AG08396 (cell line): ENCODE measurements at regions not wholly inside any gene's neighbourhood (a gene's known extent, or its start where the extent isn't known, plus 50 kb on each side); places are given as distances from the start of the nearest gene placed in this dataset.
"Not testable (repeated sequence)": the region's sequence is repeated elsewhere in the genome, so short reads cannot be mapped to it uniquely, and the experiment has no call there.

Experiments
- DNase-seq: peaks from one replicate; pipeline ENCODE4 v3.0.0; 2012; ENCODE audit warnings: low spot score, mixed read lengths

GRCh38 chr4:75422998-75423397 lies 91.2 kb downstream of the RCHY1 start:
- DNase-seq = no peak

- no peak for DNase-seq
Observed at GRCh38 chr4:75412746-75413145, 101.5 kb downstream of the RCHY1 start.

GRCh38 chr4:75398501-75398900 lies 115.7 kb downstream of the RCHY1 start:
- DNase-seq = no peak

- DNase-seq = no peak
Observed at GRCh38 chr4:75391489-75392166, 122.6 kb downstream of the RCHY1 start.

- not testable (repeated sequence) for DNase-seq
Observed at GRCh38 chr4:75386426-75386825, 127.8 kb downstream of the RCHY1 start.

GRCh38 chr4:75385106-75385505 lies 129.1 kb downstream of the RCHY1 start:
- DNase-seq = no peak

GRCh38 chr4:75376543-75376942 lies 137.7 kb downstream of the RCHY1 start:
- no peak for DNase-seq

GRCh38 chr4:75371915-75372314 lies 142.3 kb downstream of the RCHY1 start:
- no peak for DNase-seq

- DNase-seq = no peak
Observed at GRCh38 chr4:75370576-75370975, 143.6 kb downstream of the RCHY1 start.

GRCh38 chr4:75345423-75345822 lies 168.8 kb downstream of the RCHY1 start:
- DNase-seq = no peak

- peak; percentile 29 for DNase-seq
Observed at GRCh38 chr4:75344915-75345314, 169.3 kb downstream of the RCHY1 start.

GRCh38 chr4:75343333-75343732 lies 170.9 kb downstream of the RCHY1 start:
- DNase-seq = no peak

- no peak for DNase-seq
Observed at GRCh38 chr4:75340561-75340960, 173.6 kb downstream of the RCHY1 start.

GRCh38 chr4:75338352-75338880 lies 175.8 kb downstream of the RCHY1 start:
- no peak for DNase-seq

- no peak for DNase-seq
Observed at GRCh38 chr4:75327804-75328512, 186.2 kb downstream of the RCHY1 start.

- DNase-seq = no peak
Observed at GRCh38 chr4:75325318-75325979, 188.8 kb downstream of the RCHY1 start.

- DNase-seq = no peak
Observed at GRCh38 chr4:75321484-75321883, 192.7 kb downstream of the RCHY1 start.

GRCh38 chr4:75317641-75318040 lies 196.6 kb downstream of the RCHY1 start:
- DNase-seq = not testable (repeated sequence)

GRCh38 chr4:75308049-75308448 lies 206.2 kb downstream of the RCHY1 start:
- no peak for DNase-seq

GRCh38 chr4:75306506-75306905 lies 207.7 kb downstream of the RCHY1 start:
- DNase-seq = no peak

- DNase-seq = no peak
Observed at GRCh38 chr4:75302648-75303047, 211.6 kb downstream of the RCHY1 start.

- peak; percentile 29 for DNase-seq
Observed at GRCh38 chr4:75289914-75290582, 224.2 kb downstream of the RCHY1 start.
